K562 (cell line): ENCODE measurements at regions not wholly inside any gene's neighbourhood (a gene's known extent, or its start where the extent isn't known, plus 50 kb on each side); places are given as distances from the start of the nearest gene placed in this dataset.
"Not testable (repeated sequence)": the region's sequence is repeated elsewhere in the genome, so short reads cannot be mapped to it uniquely, and the experiment has no call there.

ENCODE experiments used
- ATAC-seq: fragments of 200-7000 bp; cut with Tn5 transposase; 3 replicates; pipeline ENCODE4 v1.9.1; 2020; ENCODE audit warnings: moderate library complexity
- BruUV-seq: library from RNA; stranded (reverse); fragments of 400-500 nt; replicated peaks from 2 replicates; lab custom pipeline; 2021; lab: Mats Ljungman, UMichigan
- CTCF ChIA-PET: fragments of 300-600 bp; formaldehyde crosslinking; extraction: SDS; loops from one replicate; lab custom pipeline; 2021; ENCODE audit warnings: low intra/inter-chr PET ratio; lab: Yijun Ruan, JAX
- POLR2A ChIA-PET: fragments of 300-600, 350-650 bp; sonication (Branson Sonifier 250); formaldehyde crosslinking; extraction: SDS; loops from one replicate; lab custom pipeline; 2021; ENCODE audit warnings: antibody characterized with exemption, inconsistent platforms; lab: Yijun Ruan, JAX
- DNase-seq, 4 experiments: peaks; one replicate each; pipeline versions ENCODE4 v3.0.0 to v3.0.0-alpha.2; 2011 to 2018; ENCODE audit warnings: low spot score in 3 of 4, mixed read lengths in 3 of 4; ENCODE audit errors: extremely low read depth in 1 of 4
- FAIRE-seq: peaks from 2 replicates; lab custom pipeline; 2011; peaks lifted over from hg19 to GRCh38; lab: Jason Lieb, UNC
- H2AFZ ChIP-seq: 2 replicates; pipeline ENCODE4 v1.6.0; 2011; ENCODE audit warnings: low read depth, low read length, control low read depth, inconsistent platforms
- H3K27ac ChIP-seq: fragments of 200-600 bp; 3 replicates; pipeline ENCODE4 v1.8.0; 2011; ENCODE audit warnings: low read depth, mild to moderate bottlenecking, control low read depth, inconsistent platforms, low read length, moderate library complexity, mixed read lengths; ENCODE audit errors: extremely low read depth
- H3K27me3 ChIP-seq, 2 experiments: fragments of 300-600 bp in 1 of 2; 2 replicates in 1 of 2; 3 replicates in 1 of 2; pipeline versions ENCODE4 v1.6.0 to v1.8.0; 2011; ENCODE audit warnings: inconsistent platforms in 2 of 2, low read length in 2 of 2, mild to moderate bottlenecking in 1 of 2, mixed read lengths in 1 of 2, moderate library complexity in 1 of 2; ENCODE audit not compliant: control insufficient read depth in 2 of 2, insufficient read depth in 2 of 2
- H3K36me3 ChIP-seq: fragments of 300-600 bp; 3 replicates; pipeline ENCODE4 v1.8.0; 2011; ENCODE audit warnings: mild to moderate bottlenecking, low read length, inconsistent platforms; ENCODE audit not compliant: control insufficient read depth, insufficient read depth
- H3K4me1 ChIP-seq, 2 experiments: fragments of 200-600 bp in 1 of 2; replicated peaks in 1 of 2; 2 replicates in 1 of 2; 3 replicates in 1 of 2; pipeline versions ENCODE4 v1.5.1 to v1.8.0; 2011; ENCODE audit warnings: inconsistent platforms in 2 of 2, low read length in 2 of 2, mild to moderate bottlenecking in 1 of 2, mixed read lengths in 1 of 2, moderate library complexity in 1 of 2; ENCODE audit not compliant: control insufficient read depth in 2 of 2, insufficient read depth in 2 of 2
- H3K4me2 ChIP-seq: 2 replicates; pipeline ENCODE4 v1.6.1; 2011; ENCODE audit warnings: low read length, control low read depth, inconsistent platforms, mixed read lengths; ENCODE audit not compliant: insufficient read depth
- H3K4me3 ChIP-seq: fragments of 200-600 bp; sonication (generic), shearing (Covaris generic); 2 replicates; pipeline ENCODE4 v1.5.1; 2016; ENCODE audit warnings: control low read depth, inconsistent platforms
- H3K79me2 ChIP-seq: fragments of 200-600 bp; 3 replicates; pipeline ENCODE4 v1.8.0; 2011; ENCODE audit warnings: low read length, inconsistent platforms; ENCODE audit not compliant: control insufficient read depth, insufficient read depth
- H3K9ac ChIP-seq, 2 experiments: 2 replicates each; pipeline versions ENCODE4 v1.6.0 to v1.6.1; 2011; ENCODE audit warnings: low read depth in 2 of 2, low read length in 2 of 2, control low read depth in 1 of 2, inconsistent platforms in 1 of 2, mild to moderate bottlenecking in 1 of 2, mixed read lengths in 1 of 2; ENCODE audit not compliant: insufficient read depth in 1 of 2
- H3K9me1 ChIP-seq: one replicate; pipeline ENCODE4 v1.6.0; 2011; ENCODE audit warnings: inconsistent platforms, mild to moderate bottlenecking, low read length, moderate library complexity; ENCODE audit not compliant: control insufficient read depth, insufficient read depth
- H3K9me3 ChIP-seq: replicated peaks from 2 replicates; pipeline ENCODE4 v1.5.1; 2011; ENCODE audit warnings: low read depth, low read length, inconsistent platforms; ENCODE audit not compliant: control insufficient read depth, insufficient read depth
- H4K20me1 ChIP-seq: replicated peaks from 2 replicates; pipeline ENCODE4 v1.6.1; 2011; ENCODE audit warnings: low read length, inconsistent platforms, mixed read lengths; ENCODE audit not compliant: control insufficient read depth, insufficient read depth
- WGBS: fragments of 100-300 bp; shearing (Covaris generic); methylation state at CpG from one replicate; pipeline ENCODE4 v1.1.6; 2016; ENCODE audit warnings: low coverage, mixed read lengths; ENCODE audit not compliant: insufficient coverage; ENCODE audit errors: missing lambda C conversion rate; 5-methylcytosine and 5-hydroxymethylcytosine counted together
- in situ Hi-C: fragments of 300-500 bp; cut with MboI; formaldehyde crosslinking; loops from 4 replicates; pipeline ENCODE4 v1.15.0; 2018; ENCODE audit warnings: inconsistent platforms, mixed read lengths
- intact Hi-C: fragments of 100-400 bp; cut with micrococcal nuclease; formaldehyde crosslinking; loops from 2 replicates; pipeline ENCODE4 v1.14.2; 2022

DNA sequence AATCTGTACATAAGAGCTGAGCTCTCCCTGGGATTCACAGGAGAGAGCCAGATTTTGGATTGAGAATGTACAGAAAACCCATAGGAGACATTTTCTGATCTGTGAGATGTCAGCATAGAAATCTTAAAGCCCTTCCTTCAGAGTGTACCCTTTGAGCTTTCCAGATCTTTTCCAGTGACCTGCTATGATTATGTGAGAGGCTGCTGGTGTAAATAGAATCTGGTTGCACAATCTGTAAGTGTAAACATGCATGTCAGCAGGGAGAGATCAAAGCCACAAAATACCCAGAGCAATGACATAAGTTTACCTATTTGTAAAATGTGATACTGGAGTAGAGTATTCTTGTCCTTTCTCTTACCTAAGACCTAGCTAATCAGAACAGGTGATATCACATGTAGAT lies 471.9 kb downstream of the FOXD4L5 start:
- DNase-seq, BruUV-seq, in situ Hi-C loops, ATAC-seq, H3K4me3 ChIP-seq, FAIRE-seq, H2AFZ ChIP-seq, H3K79me2 ChIP-seq, H3K27me3 ChIP-seq, H3K27ac ChIP-seq, H3K4me1 ChIP-seq, H3K9ac ChIP-seq, H3K4me2 ChIP-seq, H3K9me1 ChIP-seq, CTCF ChIA-PET, intact Hi-C loops, POLR2A ChIA-PET, H3K36me3 ChIP-seq, H3K9me3 ChIP-seq, H4K20me1 ChIP-seq: not testable (repeated sequence)

- H3K9me3 ChIP-seq, CTCF ChIA-PET, H3K27me3 ChIP-seq, H3K36me3 ChIP-seq, H4K20me1 ChIP-seq, H3K79me2 ChIP-seq, BruUV-seq, in situ Hi-C loops, H3K4me3 ChIP-seq, FAIRE-seq, H3K9me1 ChIP-seq, DNase-seq, POLR2A ChIA-PET, H3K4me1 ChIP-seq, ATAC-seq, intact Hi-C loops, H2AFZ ChIP-seq, H3K4me2 ChIP-seq, H3K27ac ChIP-seq, H3K9ac ChIP-seq: not testable (repeated sequence)
- WGBS, result no CpG with 5 or more reads among the region's 3 CpGs
These were observed 506.3 kb downstream of the FOXD4L5 start for GRCh38 chr9:64778667-64779066.

- H3K9me1 ChIP-seq, H3K4me3 ChIP-seq, H3K79me2 ChIP-seq, in situ Hi-C loops, intact Hi-C loops, CTCF ChIA-PET, H3K9me3 ChIP-seq, FAIRE-seq, H3K9ac ChIP-seq, ATAC-seq, H3K4me1 ChIP-seq, H2AFZ ChIP-seq, H3K36me3 ChIP-seq, H3K27ac ChIP-seq, BruUV-seq, DNase-seq, H3K4me2 ChIP-seq, POLR2A ChIA-PET, H3K27me3 ChIP-seq, H4K20me1 ChIP-seq: not testable (repeated sequence)
- 0% methylated on average over 1 of the region's 2 CpGs for WGBS
These were observed 508.7 kb downstream of the FOXD4L5 start for GRCh38 chr9:64776269-64776668.

DNA sequence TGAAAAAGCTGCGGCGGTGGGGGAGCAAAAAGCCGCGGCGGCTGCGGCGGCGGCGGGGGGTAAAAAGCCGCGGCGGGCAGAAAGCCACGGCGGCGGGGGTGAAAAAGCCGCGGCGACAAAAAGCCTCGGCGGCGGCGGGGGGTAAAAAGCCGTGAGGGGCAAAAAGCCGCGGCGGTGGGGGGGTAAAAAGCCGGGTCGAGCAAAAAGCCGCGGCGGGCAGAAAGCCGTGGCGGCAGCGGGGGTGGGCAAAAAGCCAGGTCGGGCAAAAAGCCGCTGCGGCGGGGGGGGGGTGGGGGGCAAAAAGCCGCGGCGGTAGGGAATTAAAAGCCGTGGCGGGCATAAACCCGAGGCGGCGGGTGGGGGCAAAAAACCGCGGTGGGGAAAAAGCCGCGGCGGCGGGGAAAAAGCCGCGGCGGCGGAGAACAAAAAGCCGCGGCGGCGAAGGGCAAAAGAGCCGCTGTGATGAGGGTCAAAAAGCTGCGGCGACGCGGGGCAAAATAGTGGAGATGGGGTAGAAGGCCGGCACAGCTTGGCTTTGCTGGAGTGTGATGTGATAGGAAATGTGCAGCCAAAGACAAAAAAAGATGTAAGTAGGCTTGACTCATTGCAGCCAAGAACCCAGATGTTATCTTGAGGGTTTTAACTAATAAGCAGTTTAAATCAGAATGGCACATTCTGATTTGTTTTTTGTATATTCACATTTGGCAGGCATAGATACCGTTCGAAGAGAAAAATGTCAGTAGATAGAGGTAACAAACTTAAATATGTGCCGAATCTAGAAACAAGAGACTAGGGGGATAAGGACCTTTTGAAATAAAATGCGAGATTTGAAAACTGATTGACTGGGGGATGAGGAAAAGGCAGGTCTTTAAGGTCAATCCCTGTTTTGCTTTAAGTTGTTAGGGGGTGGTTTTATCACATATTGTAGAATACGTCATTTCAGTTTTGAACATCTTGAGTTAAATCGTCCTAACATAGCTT lies 509.9 kb downstream of the FOXD4L5 start:
- BruUV-seq, FAIRE-seq: not testable (repeated sequence)

More for the DNA sequence above, 509.9 kb downstream of the FOXD4L5 start:
- H3K27me3 ChIP-seq, H3K9me1 ChIP-seq, CTCF ChIA-PET, H3K4me1 ChIP-seq, in situ Hi-C loops, H3K79me2 ChIP-seq, H3K27ac ChIP-seq, DNase-seq, H3K9ac ChIP-seq, POLR2A ChIA-PET, H4K20me1 ChIP-seq, H3K4me2 ChIP-seq, intact Hi-C loops, H3K9me3 ChIP-seq, H3K4me3 ChIP-seq, H3K36me3 ChIP-seq, H2AFZ ChIP-seq, ATAC-seq: not testable (repeated sequence)
- WGBS, result 4% methylated on average over 5 of the region's 72 CpGs
